NCI-H2227 (cell line): ENCODE measurements at regions not wholly inside any gene's neighbourhood (a gene's known extent, or its start where the extent isn't known, plus 50 kb on each side); places are given as distances from the start of the nearest gene placed in this dataset.

Source experiments
- DNase-seq: peaks from one replicate; lab custom pipeline; 2025; ENCODE audit not compliant: unreplicated experiment; lab: John Stamatoyannopoulos, UW

GRCh38 chr16:85398050-85398451 is 215.1 kb upstream of the GSE1 start:
- DNase-seq = no peak

- DNase-seq = no peak
These were observed 214.2 kb upstream of the GSE1 start for GRCh38 chr16:85398688-85399582.

GRCh38 chr16:85399583-85400284 is 213.4 kb upstream of the GSE1 start:
- DNase-seq = no peak

- DNase-seq = no peak
These were observed 212.6 kb upstream of the GSE1 start for GRCh38 chr16:85400305-85401205.

- DNase-seq = no peak
These were observed 211.7 kb upstream of the GSE1 start for GRCh38 chr16:85401370-85401916.

GRCh38 chr16:85401917-85402766 is 211.0 kb upstream of the GSE1 start:
- DNase-seq = no peak

- no peak for DNase-seq
These were observed 210.0 kb upstream of the GSE1 start for GRCh38 chr16:85402910-85403692.

GRCh38 chr16:85403693-85404092 is 209.4 kb upstream of the GSE1 start:
- DNase-seq = no peak

GRCh38 chr16:85412911-85413520 is 200.1 kb upstream of the GSE1 start:
- no peak for DNase-seq

GRCh38 chr16:85413691-85414663 is 199.1 kb upstream of the GSE1 start:
- DNase-seq = no peak

GRCh38 chr16:85415196-85416090 is 197.7 kb upstream of the GSE1 start:
- no peak for DNase-seq

GRCh38 chr16:85416228-85417109 is 196.7 kb upstream of the GSE1 start:
- peak; percentile 49 for DNase-seq

- no peak for DNase-seq
These were observed 195.8 kb upstream of the GSE1 start for GRCh38 chr16:85417156-85417860.

- no peak for DNase-seq
These were observed 194.1 kb upstream of the GSE1 start for GRCh38 chr16:85418978-85419491.
